RWPE1 (cell line): ENCODE measurements at regions not wholly inside any gene's neighbourhood (a gene's known extent, or its start where the extent isn't known, plus 50 kb on each side); places are given as distances from the start of the nearest gene placed in this dataset.

ENCODE experiments used
- CTCF ChIA-PET: fragments of 350-600 bp; sonication (Branson Sonifier 250); formaldehyde crosslinking; extraction: SDS; loops from one replicate; lab custom pipeline; 2021; lab: Yijun Ruan, JAX
- POLR2A ChIA-PET: fragments of 400-600 bp; formaldehyde crosslinking; extraction: SDS; loops from one replicate; lab custom pipeline; 2020; ENCODE audit warnings: antibody characterized with exemption; ENCODE audit not compliant: low non-redundant PET; lab: Yijun Ruan, JAX
- DNase-seq: peaks from one replicate; pipeline ENCODE4 v3.0.0; 2012; ENCODE audit warnings: low spot score
- H3K27ac ChIP-seq: fragments of 450-650 bp; 2 replicates; pipeline ENCODE4 v1.5.1; 2017
- CTCF ChIP-seq: fragments of 450-650 bp; conservative IDR thresholded peaks from 2 replicates; pipeline ENCODE4 v1.5.1; 2017; ENCODE audit warnings: low read depth, mild to moderate bottlenecking

GRCh38 chr7:89549768-89550167, 604.5 kb upstream of the STEAP1 start:
- no peak for TF ChIP-seq CTCF
- ChIA-PET CTCF (interaction anchor here (0.6 kb wide), 1 partner anchor 143 kb away, joined by 3 read pairs; no protein-coding TSS in a partner anchor), POLR2A (no interaction called here)
- DNase-seq = no peak
- H3K27ac ChIP-seq = no peak overlapping the region

- H3K27ac ChIP-seq = no peak overlapping the region
- DNase-seq = no peak
- TF ChIP-seq CTCF = no peak
- ChIA-PET CTCF (no interaction called here), POLR2A (no interaction called here)
Observed at GRCh38 chr7:89554209-89554608, 600.1 kb upstream of the STEAP1 start.

- POLR2A ChIA-PET = no interaction called here
- no peak for TF ChIP-seq CTCF
- CTCF ChIA-PET = no interaction called here
- no peak for DNase-seq
- H3K27ac ChIP-seq = no peak overlapping the region
Observed at GRCh38 chr7:89559596-89559995, 594.7 kb upstream of the STEAP1 start.

GRCh38 chr7:89563597-89563996, 590.7 kb upstream of the STEAP1 start:
- ChIA-PET CTCF (no interaction called here), POLR2A (no interaction called here)
- DNase-seq = no peak
- no peak for TF ChIP-seq CTCF
- H3K27ac ChIP-seq = no peak overlapping the region

DNA sequence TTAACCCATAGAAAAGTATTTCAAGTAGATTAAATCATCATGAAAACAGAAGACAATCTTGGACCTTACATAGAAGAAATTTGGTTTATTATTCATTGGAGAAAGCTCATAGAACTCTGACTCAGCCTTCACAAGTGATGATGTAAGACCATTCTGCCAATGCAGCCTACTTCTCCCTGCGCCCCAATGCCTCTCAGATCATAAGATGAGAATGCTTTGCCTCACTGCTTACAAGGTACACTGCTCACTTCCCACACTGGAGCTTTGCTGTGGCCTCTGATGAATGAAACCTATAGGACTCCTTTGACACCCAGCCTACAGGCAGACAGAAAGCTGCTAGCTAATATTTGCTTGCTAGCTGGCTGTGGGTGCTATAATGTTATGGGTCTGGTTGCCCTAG, 569.4 kb upstream of the STEAP1 start:
- no peak for TF ChIP-seq CTCF
- POLR2A ChIA-PET = no interaction called here
- no peak overlapping the region for H3K27ac ChIP-seq
- no peak for DNase-seq
- CTCF ChIA-PET = no interaction called here

- no peak for TF ChIP-seq CTCF
- DNase-seq = no peak
- ChIA-PET POLR2A (no interaction called here), CTCF (no interaction called here)
- no peak overlapping the region for H3K27ac ChIP-seq
Observed at GRCh38 chr7:89593125-89593524, 561.1 kb upstream of the STEAP1 start.

DNA sequence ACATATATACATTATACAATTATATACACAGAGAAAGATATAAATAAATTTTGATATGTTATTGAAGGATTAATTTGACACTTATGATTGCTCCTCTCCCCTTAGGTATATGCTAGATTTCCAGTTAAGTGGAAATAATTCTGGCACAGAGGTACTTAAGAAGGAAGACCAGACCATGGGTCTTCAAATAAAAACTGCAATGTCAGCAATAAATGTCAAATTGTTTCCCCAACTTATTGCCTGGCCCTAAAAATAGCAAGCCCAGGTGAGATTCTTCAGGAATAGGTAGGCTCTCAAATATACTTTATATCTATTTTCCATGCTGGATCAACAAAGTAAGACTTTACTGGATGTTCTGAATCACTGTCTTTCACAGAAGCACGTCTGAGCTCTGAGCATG, 551.3 kb upstream of the STEAP1 start:
- CTCF ChIA-PET = no interaction called here
- DNase-seq = no peak
- TF ChIP-seq CTCF = no peak
- POLR2A ChIA-PET = no interaction called here
- no peak overlapping the region for H3K27ac ChIP-seq
